Mesenchymal stem cell (in vitro differentiated cells and primary cell): ENCODE measurements at regions not wholly inside any gene's neighbourhood (a gene's known extent, or its start where the extent isn't known, plus 50 kb on each side); places are given as distances from the start of the nearest gene placed in this dataset.

ENCODE experiments used
- DNase-seq: peaks from one replicate; pipeline ENCODE4 v3.0.0-alpha.2; 2013
- H2AFZ ChIP-seq: one replicate; pipeline ENCODE4 v1.6.1; 2013; ENCODE audit warnings: low read depth, mild to moderate bottlenecking, control low read depth, inconsistent platforms, low read length, moderate library complexity
- H2AK5ac ChIP-seq: 2 replicates; pipeline ENCODE4 v1.6.1; 2013; ENCODE audit warnings: low read length, moderate library complexity, mild to moderate bottlenecking, inconsistent platforms; ENCODE audit not compliant: severe bottlenecking
- H2BK120ac ChIP-seq: one replicate; pipeline ENCODE4 v1.6.1; 2013; ENCODE audit warnings: low read depth, mild to moderate bottlenecking, inconsistent platforms, low read length, moderate library complexity
- H2BK12ac ChIP-seq, 2 experiments: one replicate each; pipeline ENCODE4 v1.6.1; 2013; ENCODE audit warnings: inconsistent platforms in 2 of 2, low read length in 2 of 2, mild to moderate bottlenecking in 2 of 2, moderate library complexity in 2 of 2, control low read depth in 1 of 2
- H2BK15ac ChIP-seq: one replicate; pipeline ENCODE4 v1.6.1; 2013; ENCODE audit warnings: mild to moderate bottlenecking, low read depth, inconsistent platforms; ENCODE audit not compliant: poor library complexity, severe bottlenecking
- H2BK5ac ChIP-seq: 2 replicates; pipeline ENCODE4 v1.6.1; 2013; ENCODE audit warnings: low read depth, mild to moderate bottlenecking, low read length, control low read depth, inconsistent platforms; ENCODE audit not compliant: poor library complexity, severe bottlenecking
- H3K14ac ChIP-seq, 2 experiments: one replicate each; pipeline ENCODE4 v1.6.1; 2013; ENCODE audit warnings: inconsistent platforms in 2 of 2, low read length in 2 of 2, control low read depth in 1 of 2, mild to moderate bottlenecking in 1 of 2, moderate library complexity in 1 of 2
- H3K18ac ChIP-seq, 2 experiments: one replicate each; pipeline ENCODE4 v1.6.1; 2013; ENCODE audit warnings: inconsistent platforms in 2 of 2, low read length in 2 of 2, control low read depth in 1 of 2, low read depth in 1 of 2, mild to moderate bottlenecking in 1 of 2
- H3K23ac ChIP-seq, 2 experiments: one replicate each; pipeline ENCODE4 v1.6.1; 2013; ENCODE audit warnings: inconsistent platforms in 2 of 2, low read length in 2 of 2, mild to moderate bottlenecking in 2 of 2, moderate library complexity in 2 of 2, control low read depth in 1 of 2
- H3K27ac ChIP-seq: 2 replicates; pipeline ENCODE4 v1.5.1; 2013; ENCODE audit warnings: mild to moderate bottlenecking, moderate library complexity, low read length, control low read depth, inconsistent platforms; ENCODE audit not compliant: poor library complexity, severe bottlenecking
- H3K27me3 ChIP-seq, 2 experiments: 2 replicates each; pipeline versions ENCODE4 v1.6.1 to v1.7.0; 2013; ENCODE audit warnings: low read length in 2 of 2, mild to moderate bottlenecking in 2 of 2, moderate library complexity in 2 of 2, control low read depth in 1 of 2, inconsistent platforms in 1 of 2; ENCODE audit not compliant: control insufficient read depth in 1 of 2, insufficient read depth in 1 of 2
- H3K36me3 ChIP-seq, 2 experiments: 2 replicates each; pipeline versions ENCODE4 v1.6.1 to v1.7.0; 2013; ENCODE audit warnings: low read length in 2 of 2, control low read depth in 1 of 2, inconsistent platforms in 1 of 2, low read depth in 1 of 2, mild to moderate bottlenecking in 1 of 2; ENCODE audit not compliant: insufficient read depth in 2 of 2, control insufficient read depth in 1 of 2
- H3K4ac ChIP-seq, 2 experiments: one replicate each; pipeline ENCODE4 v1.6.1; 2013; ENCODE audit warnings: inconsistent platforms in 2 of 2, low read length in 2 of 2, mild to moderate bottlenecking in 2 of 2, moderate library complexity in 2 of 2, control low read depth in 1 of 2, low read depth in 1 of 2
- H3K4me1 ChIP-seq: 2 replicates; pipeline ENCODE4 v1.6.1; 2013; ENCODE audit warnings: low read depth, low read length, control low read depth; ENCODE audit not compliant: control insufficient read depth, insufficient read depth
- H3K4me2 ChIP-seq: 2 replicates; pipeline ENCODE4 v1.6.1; 2013; ENCODE audit warnings: low read length, mild to moderate bottlenecking, inconsistent platforms; ENCODE audit not compliant: poor library complexity, severe bottlenecking
- H3K4me3 ChIP-seq, 2 experiments: 2 replicates each; pipeline versions ENCODE4 v1.5.1 to v1.7.0; 2013; ENCODE audit warnings: low read length in 2 of 2, mild to moderate bottlenecking in 2 of 2, control low read depth in 1 of 2, low read depth in 1 of 2; ENCODE audit not compliant: insufficient read depth in 1 of 2
- H3K79me1 ChIP-seq: replicated peaks from 2 replicates; pipeline ENCODE4 v1.6.1; 2013; ENCODE audit warnings: mild to moderate bottlenecking, control low read depth, low read length, inconsistent platforms; ENCODE audit not compliant: poor library complexity, severe bottlenecking
- H3K9ac ChIP-seq: 2 replicates; pipeline ENCODE4 v1.7.0; 2013; ENCODE audit warnings: mild to moderate bottlenecking, low read length, moderate library complexity
- H3K9me3 ChIP-seq: 2 replicates; pipeline ENCODE4 v1.7.0; 2013; ENCODE audit warnings: mild to moderate bottlenecking, low read length; ENCODE audit not compliant: control insufficient read depth
- H4K8ac ChIP-seq: one replicate; pipeline ENCODE4 v1.6.1; 2013; ENCODE audit warnings: inconsistent platforms, mild to moderate bottlenecking, low read length, moderate library complexity
- H4K91ac ChIP-seq: one replicate; pipeline ENCODE4 v1.6.1; 2013; ENCODE audit warnings: mild to moderate bottlenecking, low read length, inconsistent platforms
- WGBS: methylation state at CpG from one replicate; pipeline ENCODE4 v1.1.7; 2013; ENCODE audit warnings: mixed read lengths; 5-methylcytosine and 5-hydroxymethylcytosine counted together

- Histone ChIP-seq H2BK12ac (no peak overlapping the region), H3K27ac (no peak overlapping the region), H3K14ac (no peak overlapping the region), H3K4me1 (no peaks in the 10 kb centered on the region), H3K4me2 (no peak overlapping the region), H3K79me1 (no peaks in the 10 kb centered on the region), H3K36me3 (no peaks in the 10 kb centered on the region), H2BK120ac (no peak overlapping the region), H3K4ac (no peak overlapping the region), H3K9me3 (no peaks in the 10 kb centered on the region), H4K8ac (no peak overlapping the region), H2AK5ac (no peak overlapping the region), H2BK15ac (no peak overlapping the region), H3K18ac (no peak overlapping the region), H4K91ac (no peak overlapping the region), H2AFZ (no peak overlapping the region), H3K23ac (no peak overlapping the region), H3K4me3 (no peak overlapping the region), H3K9ac (no peak overlapping the region), H2BK5ac (no peak overlapping the region), H3K27me3 (no peaks in the 10 kb centered on the region)
- no peak for DNase-seq
- WGBS, result 85% methylated on average over 2 of the region's 2 CpGs
These were observed 380.7 kb downstream of the RBM43 start for GRCh38 chr2:150880986-150881385.

GRCh38 chr2:150878356-150878755, 383.3 kb downstream of the RBM43 start:
- Histone ChIP-seq H2BK5ac (no peak overlapping the region), H3K14ac (no peak overlapping the region), H2BK120ac (no peak overlapping the region), H3K4me2 (no peak overlapping the region), H3K27me3 (no peaks in the 10 kb centered on the region), H4K91ac (no peak overlapping the region), H3K27ac (no peak overlapping the region), H3K79me1 (no peaks in the 10 kb centered on the region), H3K4me3 (peak overlapping the region in 1 of 2 experiments; percentile 23), H3K23ac (no peak overlapping the region), H3K4me1 (no peaks in the 10 kb centered on the region), H3K36me3 (no peaks in the 10 kb centered on the region), H2BK15ac (no peak overlapping the region), H3K18ac (no peak overlapping the region), H3K9ac (peak overlapping the region; percentile 20), H4K8ac (no peak overlapping the region), H3K4ac (no peak overlapping the region), H2AFZ (no peak overlapping the region), H2AK5ac (no peak overlapping the region), H3K9me3 (no peaks in the 10 kb centered on the region), H2BK12ac (peak overlapping the region in 1 of 2 experiments; percentile 47)
- WGBS, result 81% methylated on average over 1 of the region's 1 CpG
- peak; percentile 51 for DNase-seq

- Histone ChIP-seq H3K18ac (no peak overlapping the region), H3K4me2 (no peak overlapping the region), H3K14ac (no peak overlapping the region), H3K23ac (no peak overlapping the region), H3K4me3 (no peak overlapping the region), H3K79me1 (no peaks in the 10 kb centered on the region), H2BK120ac (no peak overlapping the region), H3K9me3 (no peaks in the 10 kb centered on the region), H4K8ac (no peak overlapping the region), H3K36me3 (no peaks in the 10 kb centered on the region), H2BK15ac (no peak overlapping the region), H3K27me3 (no peaks in the 10 kb centered on the region), H3K27ac (peak overlapping the region; percentile 31), H2BK5ac (no peak overlapping the region), H4K91ac (no peak overlapping the region), H2BK12ac (no peak overlapping the region), H2AK5ac (no peak overlapping the region), H3K4ac (no peak overlapping the region), H3K4me1 (peaks cover 2% of the 10 kb centered on the region), H2AFZ (no peak overlapping the region), H3K9ac (no peak overlapping the region)
- 32% methylated on average over 4 of the region's 5 CpGs for WGBS
- peak; percentile 48 for DNase-seq
These were observed 385.3 kb downstream of the RBM43 start for GRCh38 chr2:150876251-150876950.

GRCh38 chr2:150873396-150873772, 385.9 kb upstream of the RND3 start:
- no peak overlapping the region for H3K23ac ChIP-seq
- no peak overlapping the region for H4K8ac ChIP-seq
- 39% methylated on average over 3 of the region's 4 CpGs for WGBS
- no peak overlapping the region for H3K9ac ChIP-seq
- peaks cover 6% of the 10 kb centered on the region for H3K9me3 ChIP-seq
- peak overlapping the region; percentile 16 for H2BK15ac ChIP-seq
- H3K4ac ChIP-seq, result no peak overlapping the region
- H3K14ac ChIP-seq, result no peak overlapping the region
- H2AK5ac ChIP-seq, result no peak overlapping the region
- no peak overlapping the region for H4K91ac ChIP-seq
- no peak overlapping the region for H2BK120ac ChIP-seq
- H3K36me3 ChIP-seq, result no peaks in the 10 kb centered on the region
- H3K4me2 ChIP-seq, result no peak overlapping the region
- DNase-seq, result peak; percentile 14
- H3K18ac ChIP-seq, result no peak overlapping the region
- no peak overlapping the region for H2BK5ac ChIP-seq
- peaks cover 2% of the 10 kb centered on the region for H3K4me1 ChIP-seq
- no peak overlapping the region for H2AFZ ChIP-seq
- no peaks in the 10 kb centered on the region for H3K79me1 ChIP-seq
- no peak overlapping the region for H3K4me3 ChIP-seq
- H3K27me3 ChIP-seq, result no peaks in the 10 kb centered on the region
- H3K27ac ChIP-seq, result no peak overlapping the region
- H2BK12ac ChIP-seq, result no peak overlapping the region
